NT2/D1 (cell line): ENCODE measurements at regions not wholly inside any gene's neighbourhood (a gene's known extent, or its start where the extent isn't known, plus 50 kb on each side); places are given as distances from the start of the nearest gene placed in this dataset.

Source experiments
- SUZ12 ChIP-seq: IDR thresholded peaks from 2 replicates; pipeline ENCODE4 v1.6.1; 2011; ENCODE audit not compliant: insufficient read length, insufficient read depth; ENCODE audit errors: extremely low read depth
- YY1 ChIP-seq: IDR thresholded peaks from 2 replicates; pipeline ENCODE4 v1.6.1; 2011; ENCODE audit not compliant: insufficient read length, insufficient read depth
- ZNF274 ChIP-seq: IDR thresholded peaks from 2 replicates; pipeline ENCODE4 v1.6.1; 2011; ENCODE audit warnings: mild to moderate bottlenecking, low read depth, low read length

DNA sequence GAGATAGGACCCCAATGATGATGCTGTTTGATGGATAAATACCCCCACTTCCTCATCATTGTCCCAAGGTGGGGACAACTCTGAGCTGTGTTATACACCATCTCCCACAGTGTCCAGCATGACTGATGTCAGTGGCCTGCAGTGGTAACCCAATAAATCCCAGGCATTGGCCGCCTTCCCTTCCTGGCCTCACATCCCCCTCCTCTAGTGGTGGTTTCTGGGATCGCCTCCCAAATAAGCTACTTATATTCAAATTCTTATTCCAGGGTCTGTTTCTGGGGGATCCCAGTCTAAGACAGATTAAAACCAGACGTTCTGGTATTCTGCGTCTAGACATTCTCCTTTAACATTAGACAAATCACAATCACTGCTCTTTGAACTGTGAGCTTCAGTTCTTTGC is 90.6 kb downstream of the SCP2D1 start:
- TF ChIP-seq YY1 (no peak), SUZ12 (no peak), ZNF274 (no peak)
